Osteoblast (primary cell): ENCODE measurements at regions not wholly inside any gene's neighbourhood (a gene's known extent, or its start where the extent isn't known, plus 50 kb on each side); places are given as distances from the start of the nearest gene placed in this dataset.

Experiments used
- DNase-seq: peaks from one replicate; pipeline ENCODE4 v3.0.0; 2011; ENCODE audit warnings: low spot score, mixed read lengths; ENCODE audit not compliant: insufficient read length; ENCODE audit errors: missing footprints
- H2AFZ ChIP-seq: 2 replicates; pipeline ENCODE4 v1.6.0; 2011; ENCODE audit warnings: mild to moderate bottlenecking, low read length
- H3K27ac ChIP-seq: 2 replicates; pipeline ENCODE4 v1.5.1; 2011; ENCODE audit warnings: mild to moderate bottlenecking, low read depth, low read length, moderate library complexity
- H3K27me3 ChIP-seq: 2 replicates; pipeline ENCODE4 v1.6.0; 2012; ENCODE audit warnings: mild to moderate bottlenecking, control low read depth, inconsistent platforms, low read length, moderate library complexity; ENCODE audit not compliant: insufficient read depth
- H3K36me3 ChIP-seq: 2 replicates; pipeline ENCODE4 v1.5.1; 2011; ENCODE audit warnings: mild to moderate bottlenecking, low read length, control low read depth, moderate library complexity; ENCODE audit not compliant: insufficient read depth
- H3K4me1 ChIP-seq: 2 replicates; pipeline ENCODE4 v1.5.1; 2011; ENCODE audit warnings: mild to moderate bottlenecking, low read length, control low read depth, moderate library complexity; ENCODE audit not compliant: insufficient read depth
- H3K4me2 ChIP-seq: 2 replicates; pipeline ENCODE4 v1.6.0; 2011; ENCODE audit warnings: mild to moderate bottlenecking, low read length; ENCODE audit not compliant: insufficient read depth
- H3K4me3 ChIP-seq: fragments of 200-600 bp; sonication (generic); 3 replicates; pipeline ENCODE4 v1.5.1; 2012; ENCODE audit warnings: mild to moderate bottlenecking, low read length, inconsistent platforms; ENCODE audit not compliant: insufficient read depth
- H3K79me2 ChIP-seq: 2 replicates; pipeline ENCODE4 v1.6.0; 2012; ENCODE audit warnings: mild to moderate bottlenecking, low read length, control low read depth, inconsistent platforms; ENCODE audit not compliant: insufficient read depth
- H3K9me3 ChIP-seq: 2 replicates; pipeline ENCODE4 v1.5.1; 2011; ENCODE audit warnings: low read depth, low read length, control low read depth
- H4K20me1 ChIP-seq: 2 replicates; pipeline ENCODE4 v1.6.0; 2012; ENCODE audit warnings: mild to moderate bottlenecking, low read length, control low read depth; ENCODE audit not compliant: insufficient read depth
- TF ChIP-seq, protein P1 (sequence below): IDR thresholded peaks from 2 replicates; pipeline ENCODE4 v1.5.1; 2011; ENCODE audit warnings: mild to moderate bottlenecking, low read depth, low read length, moderate library complexity; ENCODE audit errors: extremely low read depth

DNA sequence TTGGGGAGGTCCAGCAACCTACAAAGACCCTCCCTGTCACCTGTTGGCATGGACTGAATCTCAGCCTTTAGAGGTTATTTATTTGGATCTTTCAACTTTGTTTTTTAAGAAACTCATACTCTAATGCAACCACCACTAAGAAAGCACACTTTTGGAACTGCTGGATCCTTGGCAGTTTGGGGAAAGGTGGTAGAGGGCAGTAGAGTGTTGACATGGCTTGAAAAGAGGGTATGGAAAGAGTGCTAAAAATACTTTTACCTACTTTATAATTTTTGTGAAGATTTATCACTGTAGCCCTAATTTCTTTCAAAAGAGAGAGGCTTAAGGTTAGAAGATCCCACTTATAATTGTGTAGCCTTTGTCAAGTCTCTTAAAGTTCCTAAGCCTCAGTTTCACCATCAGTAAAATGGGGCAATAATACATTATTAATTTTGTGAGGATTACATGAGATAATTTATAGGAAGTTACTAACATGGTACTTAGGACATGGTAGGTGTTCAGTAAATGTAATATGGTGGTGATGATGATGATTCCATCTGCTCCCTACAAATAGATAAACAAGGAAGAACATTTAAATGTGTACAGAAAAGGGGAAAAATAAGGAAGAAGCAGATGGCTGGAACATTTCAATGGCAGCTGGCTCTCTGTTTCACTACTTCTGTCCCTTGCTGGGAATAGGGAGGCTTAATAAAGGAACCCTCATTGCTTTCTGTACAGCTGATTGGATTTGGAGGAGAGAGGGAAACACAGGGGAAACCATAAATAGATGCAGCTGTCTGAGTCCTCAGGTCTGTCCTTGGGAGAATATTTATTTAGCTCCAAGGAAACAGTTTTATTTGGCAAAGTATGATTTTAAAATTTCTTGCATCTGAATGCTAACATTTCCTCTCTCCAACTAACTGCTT, 208.4 kb upstream of the ADAMTS9 start:
- TF ChIP-seq, protein P1, sequence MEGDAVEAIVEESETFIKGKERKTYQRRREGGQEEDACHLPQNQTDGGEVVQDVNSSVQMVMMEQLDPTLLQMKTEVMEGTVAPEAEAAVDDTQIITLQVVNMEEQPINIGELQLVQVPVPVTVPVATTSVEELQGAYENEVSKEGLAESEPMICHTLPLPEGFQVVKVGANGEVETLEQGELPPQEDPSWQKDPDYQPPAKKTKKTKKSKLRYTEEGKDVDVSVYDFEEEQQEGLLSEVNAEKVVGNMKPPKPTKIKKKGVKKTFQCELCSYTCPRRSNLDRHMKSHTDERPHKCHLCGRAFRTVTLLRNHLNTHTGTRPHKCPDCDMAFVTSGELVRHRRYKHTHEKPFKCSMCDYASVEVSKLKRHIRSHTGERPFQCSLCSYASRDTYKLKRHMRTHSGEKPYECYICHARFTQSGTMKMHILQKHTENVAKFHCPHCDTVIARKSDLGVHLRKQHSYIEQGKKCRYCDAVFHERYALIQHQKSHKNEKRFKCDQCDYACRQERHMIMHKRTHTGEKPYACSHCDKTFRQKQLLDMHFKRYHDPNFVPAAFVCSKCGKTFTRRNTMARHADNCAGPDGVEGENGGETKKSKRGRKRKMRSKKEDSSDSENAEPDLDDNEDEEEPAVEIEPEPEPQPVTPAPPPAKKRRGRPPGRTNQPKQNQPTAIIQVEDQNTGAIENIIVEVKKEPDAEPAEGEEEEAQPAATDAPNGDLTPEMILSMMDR: no peak
- Histone ChIP-seq H3K27me3 (no peaks in the 10 kb centered on the region), H3K36me3 (no peaks in the 10 kb centered on the region), H2AFZ (no peak overlapping the region), H3K27ac (no peak overlapping the region), H3K4me3 (no peak overlapping the region), H3K4me2 (no peak overlapping the region), H4K20me1 (no peaks in the 10 kb centered on the region), H3K79me2 (no peaks in the 10 kb centered on the region), H3K9me3 (no peaks in the 10 kb centered on the region), H3K4me1 (no peaks in the 10 kb centered on the region)
- DNase-seq: no peak

DNA sequence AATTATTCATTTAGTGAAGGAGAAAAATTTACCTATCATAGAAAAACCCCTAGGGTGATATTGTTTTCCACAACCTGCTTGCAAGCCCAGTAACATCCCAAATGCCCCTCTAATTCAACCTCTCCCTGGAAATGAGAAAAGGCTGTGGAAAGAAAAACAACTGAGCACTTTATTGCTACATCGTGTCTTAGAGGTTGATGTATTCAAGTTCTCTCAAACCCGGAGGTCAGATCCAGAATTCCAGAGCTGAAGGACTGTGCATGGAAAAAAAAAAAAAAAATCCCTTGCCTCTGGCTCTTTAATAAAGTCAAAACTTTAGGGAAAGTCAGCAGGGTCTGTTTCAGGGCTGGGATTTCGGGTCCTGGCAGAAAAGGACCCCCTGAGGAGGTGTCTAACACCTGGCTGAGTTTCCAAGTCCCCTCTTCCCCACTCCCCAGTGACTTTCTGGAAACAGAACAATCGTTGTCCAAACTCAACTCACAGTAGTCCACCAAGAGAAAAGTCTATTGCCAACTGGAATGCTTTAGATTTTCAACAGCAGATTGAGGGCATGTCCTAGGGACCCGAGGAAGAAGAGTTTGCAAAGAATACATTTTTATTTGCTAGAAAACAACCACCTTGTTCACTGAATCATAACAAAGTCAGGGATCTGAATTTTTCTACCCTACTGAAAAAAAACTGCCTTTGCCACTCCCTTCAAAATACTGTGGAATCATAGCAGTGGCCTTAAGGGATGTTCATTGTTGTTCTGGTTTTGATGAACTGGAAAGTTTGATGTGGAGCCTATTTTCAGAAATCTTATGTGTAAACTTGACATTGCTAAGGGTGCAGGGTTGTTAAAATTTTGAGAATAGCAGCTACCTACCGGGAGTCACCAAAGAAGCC, 207.5 kb upstream of the ADAMTS9 start:
- no peaks in the 10 kb centered on the region for H3K9me3 ChIP-seq

DNA sequence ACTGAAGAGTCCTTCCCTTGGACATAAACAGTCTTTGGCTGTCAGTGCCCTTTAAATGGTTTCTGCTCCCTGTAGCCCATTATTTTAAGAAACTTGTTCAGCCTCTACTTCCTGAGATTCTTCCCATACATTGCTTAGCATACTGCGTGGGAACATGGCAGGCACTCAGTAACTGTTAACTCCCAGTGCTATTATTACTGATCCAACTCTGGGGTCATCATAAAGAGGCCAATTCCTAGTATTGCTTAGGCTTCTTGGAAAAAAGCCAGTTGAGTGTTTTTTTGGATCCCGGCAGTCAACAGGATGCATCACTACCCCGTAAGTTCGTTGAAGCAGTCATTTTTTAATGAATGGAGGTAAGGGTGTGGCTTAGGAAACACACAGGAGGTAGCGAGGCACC, 206.2 kb upstream of the ADAMTS9 start:
- TF ChIP-seq, protein P1: no peak
- Histone ChIP-seq H3K36me3 (no peaks in the 10 kb centered on the region), H4K20me1 (no peaks in the 10 kb centered on the region), H3K27me3 (no peaks in the 10 kb centered on the region), H3K27ac (no peak overlapping the region), H3K9me3 (no peaks in the 10 kb centered on the region), H3K4me2 (no peak overlapping the region), H2AFZ (no peak overlapping the region), H3K79me2 (no peaks in the 10 kb centered on the region), H3K4me3 (no peak overlapping the region), H3K4me1 (no peaks in the 10 kb centered on the region)
- no peak for DNase-seq

More for the DNA sequence above, 207.5 kb upstream of the ADAMTS9 start:
- Histone ChIP-seq H3K36me3 (no peaks in the 10 kb centered on the region), H4K20me1 (no peaks in the 10 kb centered on the region), H3K4me2 (no peak overlapping the region), H3K4me1 (no peaks in the 10 kb centered on the region), H3K79me2 (no peaks in the 10 kb centered on the region), H3K4me3 (no peak overlapping the region), H2AFZ (no peak overlapping the region), H3K27me3 (no peaks in the 10 kb centered on the region), H3K27ac (no peak overlapping the region)
- TF ChIP-seq, protein P1: no peak
- DNase-seq: no peak
